Dermis blood vessel endothelial cell (primary cell): ENCODE measurements at regions not wholly inside any gene's neighbourhood (a gene's known extent, or its start where the extent isn't known, plus 50 kb on each side); places are given as distances from the start of the nearest gene placed in this dataset.
"Not testable (repeated sequence)": the region's sequence is repeated elsewhere in the genome, so short reads cannot be mapped to it uniquely, and the experiment has no call there.

Source experiments
- DNase-seq: peaks from one replicate; pipeline ENCODE4 v3.0.0; 2010

DNA sequence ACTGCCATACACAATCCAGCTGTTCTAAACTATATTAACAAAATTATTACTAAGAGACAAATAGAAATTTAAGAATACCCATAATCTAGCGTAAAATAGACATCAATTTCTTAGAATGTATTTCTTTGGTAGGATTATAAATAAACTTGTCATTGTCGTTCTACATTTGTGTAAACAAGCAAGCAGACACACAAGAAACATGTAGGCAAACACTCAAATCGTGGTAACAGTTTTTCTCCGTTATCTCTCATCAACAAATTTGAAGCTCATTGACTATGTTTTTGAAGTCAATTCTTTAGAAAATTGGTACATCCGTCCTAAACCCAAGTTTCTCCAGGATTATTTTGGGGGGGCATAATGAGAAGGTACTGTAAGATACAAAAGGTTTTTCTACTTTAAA lies 832.2 kb downstream of the DTWD2 start:
- DNase-seq: no peak

DNA sequence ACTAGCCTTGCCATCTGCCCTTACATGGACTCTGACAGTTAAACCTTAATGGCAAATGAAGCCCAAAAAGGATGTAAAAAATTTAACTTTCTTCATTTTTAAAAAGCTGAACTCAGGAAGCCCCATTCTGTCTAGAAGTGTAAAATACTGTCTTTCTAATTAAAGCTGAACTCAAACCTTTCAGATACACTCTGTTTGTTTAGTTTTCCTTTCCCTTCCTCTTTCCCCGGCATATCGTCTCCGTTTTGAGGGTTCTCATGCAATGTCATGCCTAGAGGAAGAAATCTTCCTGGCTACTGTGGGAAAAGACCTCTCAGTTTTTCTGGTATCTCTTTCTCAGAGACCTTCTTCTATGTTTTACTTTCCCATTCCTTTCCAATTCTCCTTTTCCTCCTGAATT lies 841.5 kb downstream of the DTWD2 start:
- no peak for DNase-seq

GRCh38 chr5:118144540-118144939 lies 843.8 kb downstream of the DTWD2 start:
- no peak for DNase-seq

DNA sequence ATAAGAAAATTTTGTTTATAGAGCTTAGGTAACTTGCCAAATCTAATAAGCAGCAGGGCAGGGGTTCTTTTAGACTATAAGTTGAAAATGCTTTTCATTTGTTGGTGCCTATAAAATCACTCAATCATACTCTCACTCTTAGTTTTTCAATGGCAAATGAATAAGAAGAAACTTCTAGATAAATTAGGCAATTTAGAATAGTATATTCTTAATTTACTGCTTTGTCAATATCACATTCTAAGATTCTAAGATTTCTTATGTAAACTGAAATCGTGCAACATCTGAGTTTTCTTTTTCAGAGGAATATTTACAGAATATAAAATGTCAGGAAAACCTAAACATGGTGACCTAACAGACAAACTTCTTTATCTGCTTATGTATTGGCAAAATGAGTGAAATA lies 849.0 kb downstream of the DTWD2 start:
- no peak for DNase-seq

DNA sequence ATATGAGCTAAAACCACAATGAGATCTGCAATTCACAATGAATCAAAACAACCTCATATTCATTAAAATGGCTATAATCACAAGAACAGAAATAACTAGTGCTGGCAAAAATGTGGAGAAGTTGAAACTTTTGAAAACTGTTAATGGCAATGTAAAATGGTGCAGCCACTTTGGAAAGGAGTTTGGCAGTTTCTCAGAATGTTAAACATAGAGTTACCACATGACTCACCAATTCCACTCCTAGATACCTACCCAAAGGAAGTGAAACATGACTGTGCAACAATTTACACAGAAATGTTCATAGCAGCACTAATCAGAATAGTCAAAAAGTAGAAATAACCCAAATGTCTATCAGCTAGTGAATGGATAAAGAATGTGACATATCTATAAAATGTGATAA lies 862.2 kb downstream of the DTWD2 start:
- no peak for DNase-seq

- DNase-seq: no peak
Measured at GRCh38 chr5:118125687-118126086, 862.7 kb downstream of the DTWD2 start.

- no peak for DNase-seq
Measured at GRCh38 chr5:118121258-118121657, 867.1 kb downstream of the DTWD2 start.

DNA sequence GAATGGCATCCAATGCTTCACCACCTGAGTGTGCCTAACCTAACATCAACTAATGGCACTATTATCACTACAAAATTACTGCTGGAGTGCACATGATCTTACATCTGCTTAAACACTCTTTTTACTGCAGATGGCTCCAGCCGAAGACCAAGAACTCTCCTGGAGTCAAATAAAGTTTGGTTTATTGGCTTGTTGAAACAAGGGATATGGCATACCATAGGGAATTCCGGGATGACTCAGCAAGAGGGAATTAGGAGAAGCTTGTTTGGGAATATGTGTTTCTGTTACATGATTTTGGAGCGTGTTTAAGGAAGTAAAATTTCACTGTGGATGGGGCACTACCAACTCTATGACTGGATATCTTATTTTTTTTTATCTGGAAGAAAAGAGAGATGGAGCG lies 872.6 kb downstream of the DTWD2 start:
- no peak for DNase-seq

GRCh38 chr5:118111956-118112355 lies 876.4 kb downstream of the DTWD2 start:
- no peak for DNase-seq

DNA sequence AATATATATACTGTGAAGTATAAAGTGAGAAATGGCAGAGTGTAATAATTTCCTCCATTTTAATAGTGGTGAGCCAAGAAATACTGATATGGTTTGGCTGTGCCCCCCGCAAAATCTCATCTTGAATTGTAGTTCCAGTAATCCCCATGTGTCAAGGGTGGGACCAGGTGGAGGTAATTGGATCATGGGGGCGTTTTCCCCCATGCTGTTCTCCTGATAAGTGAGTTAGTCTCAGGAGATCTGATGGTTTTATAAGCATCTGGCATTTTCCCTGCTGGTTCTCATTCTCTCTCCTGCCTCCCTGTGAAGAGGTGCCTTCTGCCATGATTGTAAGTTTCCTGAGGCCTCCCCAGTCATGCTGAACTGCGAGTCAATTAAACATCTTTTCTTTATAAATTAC lies 881.1 kb downstream of the DTWD2 start:
- DNase-seq: not testable (repeated sequence)

GRCh38 chr5:118098716-118099115 lies 889.6 kb downstream of the DTWD2 start:
- no peak for DNase-seq

DNA sequence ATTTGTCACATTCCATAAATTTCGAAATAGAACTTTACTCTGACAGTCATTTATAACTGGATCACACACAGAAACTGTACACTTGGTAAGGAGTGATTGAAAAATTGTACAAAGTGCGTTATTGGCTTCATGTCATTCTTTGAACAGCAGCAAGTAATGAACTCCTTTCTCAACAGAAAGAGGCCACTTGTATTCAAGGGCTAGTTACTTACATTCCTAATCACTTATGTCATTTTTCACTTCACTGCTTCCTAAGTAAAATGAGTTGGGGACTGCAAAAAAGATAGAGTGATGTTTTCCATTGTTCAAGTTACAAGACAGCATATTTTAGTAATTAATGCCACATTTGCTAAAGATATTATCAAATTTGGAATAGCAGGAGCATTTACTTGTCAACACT lies 893.2 kb downstream of the DTWD2 start:
- no peak for DNase-seq

GRCh38 chr5:118088448-118088847 lies 899.9 kb downstream of the DTWD2 start:
- DNase-seq: no peak

GRCh38 chr5:118076490-118076889 lies 911.9 kb downstream of the DTWD2 start:
- DNase-seq: no peak

DNA sequence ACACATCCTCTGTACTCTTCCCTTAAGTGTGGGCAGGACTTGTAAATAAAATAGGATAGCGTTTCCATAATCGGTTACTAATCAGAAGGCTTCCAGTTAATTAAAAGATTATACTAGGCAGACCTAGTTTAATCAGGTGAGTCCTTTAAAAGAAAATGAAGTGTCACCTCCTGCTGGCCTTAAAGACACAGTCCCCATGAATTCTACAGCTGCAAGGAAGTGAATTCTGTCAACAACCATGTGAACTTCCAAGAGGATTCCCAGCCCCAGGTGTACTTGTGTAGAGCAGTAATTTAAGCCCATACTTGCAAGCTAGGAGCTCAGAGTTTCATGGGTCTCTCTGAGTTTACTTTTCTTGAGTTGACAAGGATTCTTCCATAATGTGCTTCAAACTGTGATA lies 918.3 kb downstream of the DTWD2 start:
- DNase-seq: no peak

DNA sequence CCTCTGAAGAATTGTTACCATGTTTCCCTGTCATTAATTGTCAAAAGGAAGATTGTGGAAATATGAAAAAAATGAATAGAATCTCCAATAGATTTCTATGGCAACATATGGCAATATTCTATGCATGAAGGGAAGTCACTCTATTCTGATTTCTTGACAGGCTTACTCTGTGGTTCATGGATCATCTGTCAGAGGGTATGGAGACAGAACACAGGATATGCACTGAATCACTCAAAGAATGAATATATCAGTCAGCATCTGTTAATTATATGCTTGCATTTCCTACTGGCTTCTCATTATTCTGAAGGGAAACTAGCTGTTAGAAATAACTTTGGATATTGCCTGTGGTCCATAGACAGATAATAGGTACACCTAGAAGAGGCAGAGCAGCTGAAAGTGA lies 918.9 kb downstream of the DTWD2 start:
- DNase-seq: no peak

DNA sequence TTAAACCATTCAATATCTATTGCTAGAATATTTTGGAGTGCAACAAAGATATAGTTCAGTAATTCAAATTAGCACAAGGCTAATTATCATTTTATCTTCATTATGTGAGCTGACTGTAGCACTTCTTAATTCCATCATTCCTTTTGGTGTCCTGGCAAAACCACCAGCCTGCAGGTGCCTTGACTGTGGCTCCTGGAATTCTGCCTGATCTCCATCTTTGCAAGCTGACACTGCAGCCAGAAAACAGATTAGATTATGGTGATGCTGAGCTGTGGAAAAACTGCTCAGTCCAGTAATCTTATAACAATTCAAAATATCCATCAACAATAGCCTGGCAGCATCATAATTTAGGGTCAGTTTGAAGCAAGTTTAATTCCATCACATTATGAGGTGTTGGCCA lies 919.5 kb downstream of the DTWD2 start:
- no peak for DNase-seq

DNA sequence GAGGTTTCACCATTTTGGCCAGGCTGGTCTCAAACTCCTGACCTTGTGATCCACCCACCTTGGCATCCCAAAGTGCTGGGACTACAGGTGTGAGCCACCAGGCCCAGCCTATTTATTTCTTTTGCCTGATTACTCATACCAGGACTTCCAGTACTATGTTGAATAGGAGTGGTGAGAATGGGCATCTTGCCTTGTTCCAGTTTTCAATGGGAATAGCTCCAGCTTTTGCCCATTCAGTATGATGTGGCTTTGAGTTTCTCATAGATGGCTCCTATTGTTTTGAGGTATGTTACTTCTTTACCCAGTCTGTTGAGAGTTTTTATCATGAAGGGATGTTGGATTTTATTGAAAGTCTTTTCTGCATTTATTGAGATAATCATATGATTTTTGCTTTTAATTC lies 924.5 kb downstream of the DTWD2 start:
- not testable (repeated sequence) for DNase-seq

DNA sequence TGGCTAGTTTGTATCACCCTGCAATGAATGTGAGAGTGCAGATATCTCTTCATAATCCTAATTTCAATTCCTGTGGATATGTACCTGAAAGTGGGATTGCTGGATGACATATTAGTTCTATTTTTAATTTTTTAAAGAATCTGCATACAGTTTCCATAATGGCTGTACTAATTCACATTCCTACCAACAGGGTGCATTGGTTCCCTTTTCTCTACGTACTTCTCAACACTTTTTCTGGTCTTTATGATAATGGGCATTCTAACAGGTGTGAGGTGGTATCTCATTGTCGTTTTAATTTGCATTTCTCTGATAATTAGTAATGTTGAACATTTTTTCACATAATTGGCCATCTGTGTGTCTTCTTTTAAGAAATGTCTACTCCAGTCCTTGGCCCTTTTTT lies 927.5 kb downstream of the DTWD2 start:
- no peak for DNase-seq

GRCh38 chr5:118052503-118052902 lies 935.8 kb downstream of the DTWD2 start:
- no peak for DNase-seq

DNA sequence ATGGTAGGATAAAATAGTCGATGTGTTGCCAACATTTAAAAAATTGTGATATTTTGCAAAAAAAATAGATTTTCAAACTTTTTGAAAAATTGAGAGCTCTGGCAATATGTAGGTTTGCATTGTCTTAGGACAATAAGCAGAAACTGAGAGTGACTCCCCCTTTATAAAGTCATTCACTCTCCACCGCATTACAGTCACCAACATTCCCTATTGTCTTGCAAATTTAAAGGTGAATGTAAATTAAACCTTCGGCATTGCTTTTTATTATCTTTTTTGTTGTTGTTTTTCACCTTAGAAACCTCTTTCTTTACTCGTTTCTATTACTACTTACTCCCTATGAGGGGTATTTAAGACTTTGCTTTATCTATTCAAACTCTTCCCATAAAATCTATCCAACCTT lies 944.2 kb downstream of the DTWD2 start:
- no peak for DNase-seq

DNA sequence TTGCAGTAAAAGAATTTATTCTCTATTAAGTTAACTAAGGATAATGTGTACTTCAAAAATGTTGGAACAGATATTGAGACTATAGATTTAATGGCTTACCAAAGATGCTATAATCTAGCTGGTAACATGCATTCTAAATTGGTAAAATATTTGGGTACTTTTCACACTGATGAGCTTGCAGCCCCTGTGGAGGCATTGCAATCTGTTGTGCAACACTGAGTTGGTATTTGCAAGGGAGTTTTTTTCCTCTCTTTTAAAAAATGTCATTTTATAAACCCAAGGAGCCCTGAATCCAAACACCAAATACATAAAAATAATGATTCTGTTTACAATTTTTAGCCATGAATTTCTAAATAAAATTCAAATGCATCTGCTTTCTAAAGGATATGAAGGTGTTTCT lies 944.8 kb downstream of the DTWD2 start:
- no peak for DNase-seq

DNA sequence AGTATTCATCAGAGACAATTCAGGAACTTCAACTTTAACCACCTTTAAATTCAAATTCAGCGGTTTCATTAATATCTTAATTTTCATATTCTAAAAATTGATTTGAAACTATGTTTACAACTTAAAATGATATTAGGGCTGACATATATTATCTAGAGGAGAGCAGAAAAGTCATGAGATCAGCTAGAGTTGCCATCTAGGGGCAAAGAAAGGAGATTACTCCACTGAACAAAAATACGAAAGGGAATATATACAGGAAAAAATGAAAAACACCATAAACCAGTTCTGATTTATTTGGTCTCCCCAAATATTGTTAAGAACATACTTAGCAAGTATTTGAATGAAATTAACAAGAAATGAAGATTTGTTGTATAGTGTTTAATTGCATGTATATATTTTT lies 946.3 kb downstream of the DTWD2 start:
- DNase-seq: no peak

- DNase-seq: no peak
Measured at GRCh38 chr5:118040496-118040895, 947.9 kb downstream of the DTWD2 start.

DNA sequence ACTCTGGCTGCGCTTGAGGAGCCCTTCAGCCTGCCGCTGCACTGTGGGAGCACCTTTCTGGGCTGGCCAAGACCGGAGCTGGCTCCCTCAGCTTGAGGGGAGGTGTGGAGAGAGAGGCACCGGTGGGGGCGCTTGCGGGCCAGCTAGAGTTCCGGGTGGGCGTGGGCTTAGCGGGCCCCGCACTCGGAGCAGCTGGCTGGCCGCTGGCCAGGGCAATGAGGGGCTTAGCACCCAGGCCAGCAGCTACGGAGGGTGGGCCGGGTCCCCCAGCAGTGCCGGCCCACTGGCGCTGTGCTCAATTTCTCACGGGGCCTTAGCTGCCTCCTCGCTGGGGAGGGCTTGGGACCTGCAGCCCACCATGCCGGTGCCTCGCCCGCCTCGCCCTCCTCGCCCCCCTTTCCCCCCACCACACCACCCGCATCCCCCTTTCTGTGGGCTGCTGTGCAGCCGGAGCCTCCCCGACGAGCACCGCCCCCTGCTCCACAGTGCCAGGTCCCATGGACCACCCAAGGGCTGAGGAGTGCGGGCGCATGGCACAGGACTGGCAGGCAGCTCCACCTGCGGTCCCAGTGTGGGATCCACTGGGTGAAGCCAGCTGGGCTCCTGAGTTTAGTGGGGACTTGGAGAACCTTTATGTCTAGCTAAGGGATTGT lies 954.5 kb downstream of the DTWD2 start:
- DNase-seq: no peak

DNA sequence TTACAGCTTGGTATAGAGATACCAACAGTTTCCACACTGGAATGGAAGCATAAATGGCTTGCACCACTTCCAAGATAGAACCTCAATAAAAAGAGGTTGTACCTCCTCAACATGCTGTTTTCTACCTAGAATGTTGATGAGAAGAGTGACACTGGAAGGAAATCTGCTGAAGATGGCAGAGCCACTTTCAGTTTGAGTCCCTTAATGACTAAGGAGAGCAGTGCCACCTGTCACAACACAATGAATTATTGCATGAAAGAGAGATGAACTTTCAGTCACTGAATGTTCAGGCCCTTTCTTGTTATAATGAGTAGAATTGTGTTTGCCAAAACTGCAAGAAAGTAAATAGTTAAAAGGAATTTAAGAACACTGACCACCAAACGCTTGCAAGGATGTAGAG lies 958.5 kb downstream of the DTWD2 start:
- no peak for DNase-seq
